CD4-positive, alpha-beta T cell treated with Interleukin-21 for 1 hour (primary cell): ENCODE measurements at regions not wholly inside any gene's neighbourhood (a gene's known extent, or its start where the extent isn't known, plus 50 kb on each side); places are given as distances from the start of the nearest gene placed in this dataset.
"Not testable (repeated sequence)": the region's sequence is repeated elsewhere in the genome, so short reads cannot be mapped to it uniquely, and the experiment has no call there.

ENCODE experiments used
- DNase-seq: peaks from one replicate; pipeline ENCODE4 v3.0.0-alpha.2; 2020

DNA sequence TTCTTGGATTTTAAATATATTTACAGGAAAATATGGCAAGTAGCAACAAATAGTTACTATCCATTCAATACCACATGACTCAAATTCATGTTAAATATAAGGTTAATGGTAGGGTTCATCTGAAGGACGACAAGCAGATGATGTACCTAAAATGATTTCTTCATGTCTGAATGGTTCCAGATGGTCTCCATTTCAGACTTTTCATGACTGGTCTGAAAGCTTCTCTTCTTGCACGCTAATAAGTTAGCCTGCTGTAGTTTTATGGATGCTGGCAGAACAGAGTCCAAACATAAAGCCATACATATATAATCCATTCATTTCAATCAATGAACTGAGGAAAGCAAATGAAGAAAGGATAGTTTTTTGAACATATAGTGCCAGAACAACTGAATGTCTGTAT is 257.0 kb upstream of the MGAT4C start:
- DNase-seq: no peak

DNA sequence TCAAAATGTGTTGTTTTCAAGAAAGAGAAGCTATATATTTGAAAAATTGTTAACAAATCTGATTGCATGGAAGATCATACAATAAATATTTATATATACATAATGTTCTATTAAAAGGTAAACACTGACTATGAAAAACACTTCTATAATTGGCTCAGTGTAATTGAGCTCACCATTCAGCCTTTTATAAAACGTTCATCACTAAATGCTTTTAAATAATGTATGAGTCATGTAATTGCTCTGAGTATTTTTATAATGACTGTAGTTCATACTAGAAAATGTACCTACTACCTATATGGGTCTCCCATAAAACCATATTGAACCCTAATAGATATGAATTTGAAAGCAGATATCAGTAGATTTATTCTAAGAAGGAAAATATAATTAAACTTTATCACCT is 240.4 kb upstream of the MGAT4C start:
- DNase-seq: no peak

DNA sequence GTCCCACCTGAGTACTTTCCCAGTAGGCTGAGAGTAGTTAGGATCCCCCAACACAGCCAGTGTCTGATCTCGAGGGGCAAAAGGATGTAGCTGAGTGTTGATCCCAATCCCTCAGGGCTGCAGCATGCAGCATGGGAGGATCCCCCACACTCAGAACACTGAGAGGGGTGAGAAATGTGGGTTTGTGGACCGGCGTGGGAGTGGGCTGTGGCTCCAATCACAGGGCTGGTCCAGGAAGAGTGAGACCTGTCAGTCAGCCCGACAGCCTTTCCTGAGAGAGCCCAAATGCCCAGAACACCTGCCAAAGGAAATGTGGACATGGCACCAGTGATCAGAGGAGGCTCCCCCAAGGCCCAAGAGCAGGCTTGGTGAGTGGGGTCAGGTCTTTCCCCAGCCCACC is 228.3 kb upstream of the MGAT4C start:
- DNase-seq: no peak

- no peak for DNase-seq
Measured at GRCh38 chr12:86473231-86473630, 217.0 kb upstream of the MGAT4C start.

DNA sequence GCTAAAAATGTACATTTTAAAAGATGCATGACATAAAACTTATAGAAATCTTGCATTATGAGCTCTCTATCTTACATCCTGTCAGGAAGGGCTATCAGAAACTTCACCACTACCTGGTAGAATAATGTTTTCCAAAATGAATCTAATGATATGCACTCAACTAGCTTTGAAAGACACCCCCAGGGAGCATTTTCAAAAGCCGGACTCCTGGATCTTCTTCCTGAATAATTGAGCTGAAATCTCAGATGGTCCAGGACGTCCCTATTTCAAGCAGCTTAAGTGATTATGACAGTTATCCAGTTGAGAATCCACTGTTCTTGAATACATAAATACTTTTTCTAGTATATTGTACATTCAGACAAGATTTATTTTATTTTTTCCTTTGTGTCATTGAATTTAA is 200.6 kb upstream of the MGAT4C start:
- DNase-seq: no peak

DNA sequence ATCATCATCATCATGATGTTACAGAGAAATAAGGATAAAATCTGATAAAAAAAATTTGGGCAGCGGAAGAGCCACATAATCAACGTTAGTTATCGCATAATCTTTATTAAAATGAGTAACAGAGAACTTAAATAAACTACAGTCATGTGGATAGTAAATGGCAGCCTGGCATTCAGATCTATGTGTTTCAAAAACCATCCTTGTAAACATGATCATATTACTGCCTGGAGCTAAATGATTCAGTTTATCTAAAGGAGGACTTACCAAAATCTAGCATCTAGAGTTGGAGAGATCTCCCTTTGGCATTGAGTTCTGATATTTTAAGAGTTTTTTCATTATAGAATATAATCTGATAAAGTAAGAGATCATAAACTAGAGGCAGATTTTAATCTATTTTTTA is 200.1 kb upstream of the MGAT4C start:
- DNase-seq: no peak

DNA sequence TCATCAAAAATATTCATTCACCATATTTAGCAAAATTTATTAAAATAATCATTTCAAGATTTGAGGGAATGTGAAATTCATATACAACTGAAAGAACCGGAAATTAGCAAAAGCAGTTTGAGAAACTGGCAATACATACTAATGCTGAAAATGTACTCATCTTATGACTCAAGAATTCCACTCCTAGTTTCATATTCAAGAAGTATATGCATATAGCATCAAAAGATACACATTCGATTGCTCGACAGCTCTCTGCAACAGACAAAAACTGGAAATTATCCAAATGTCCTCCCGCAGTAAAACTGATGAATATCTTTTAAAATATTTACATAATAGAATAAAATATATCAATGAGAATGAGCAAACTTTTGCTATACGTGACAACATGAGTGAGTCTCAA is 189.2 kb upstream of the MGAT4C start:
- DNase-seq: no peak

GRCh38 chr12:86435053-86435452 is 178.9 kb upstream of the MGAT4C start:
- DNase-seq: no peak

DNA sequence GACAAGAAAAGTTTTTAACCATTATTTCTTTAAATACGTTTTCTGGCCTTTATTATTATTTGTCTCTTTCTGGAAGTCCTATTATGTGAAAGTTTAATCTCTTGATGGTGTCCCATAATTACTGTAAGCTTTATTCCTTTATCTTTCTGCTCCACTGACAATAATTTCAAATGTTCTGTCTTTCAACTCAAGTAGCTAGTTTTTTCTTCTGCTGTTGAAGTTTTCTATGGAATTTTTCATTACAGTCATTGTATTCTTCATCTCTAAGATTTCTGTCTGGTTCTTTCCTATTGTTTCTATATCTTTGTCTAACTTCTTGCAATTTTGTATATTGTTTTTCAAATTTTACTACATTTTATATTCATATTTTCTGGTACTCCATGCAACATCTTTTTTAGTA is 173.6 kb upstream of the MGAT4C start:
- DNase-seq: no peak

DNA sequence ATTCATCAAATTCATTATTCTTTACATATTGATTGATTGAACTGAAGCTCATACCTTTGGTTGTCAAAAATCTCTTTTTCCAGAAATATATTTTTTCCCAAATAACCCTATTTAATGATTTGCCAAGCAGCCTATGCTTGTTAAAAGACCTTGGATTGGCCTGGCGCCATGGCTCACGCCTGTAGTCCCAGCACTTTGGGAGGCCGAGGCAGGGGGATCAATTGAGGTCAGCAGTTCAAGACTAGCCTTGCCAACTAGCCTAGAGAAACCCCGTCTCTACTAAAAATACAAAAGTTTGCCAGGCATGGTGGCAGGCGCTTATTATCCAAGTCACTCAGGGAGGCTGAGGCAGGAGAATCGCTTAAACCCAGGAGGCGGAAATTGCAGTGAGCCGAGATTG is 165.1 kb upstream of the MGAT4C start:
- no peak for DNase-seq

GRCh38 chr12:86414201-86414600 is 158.0 kb upstream of the MGAT4C start:
- DNase-seq: no peak

- DNase-seq: no peak
Measured at GRCh38 chr12:86411710-86412109, 155.5 kb upstream of the MGAT4C start.

DNA sequence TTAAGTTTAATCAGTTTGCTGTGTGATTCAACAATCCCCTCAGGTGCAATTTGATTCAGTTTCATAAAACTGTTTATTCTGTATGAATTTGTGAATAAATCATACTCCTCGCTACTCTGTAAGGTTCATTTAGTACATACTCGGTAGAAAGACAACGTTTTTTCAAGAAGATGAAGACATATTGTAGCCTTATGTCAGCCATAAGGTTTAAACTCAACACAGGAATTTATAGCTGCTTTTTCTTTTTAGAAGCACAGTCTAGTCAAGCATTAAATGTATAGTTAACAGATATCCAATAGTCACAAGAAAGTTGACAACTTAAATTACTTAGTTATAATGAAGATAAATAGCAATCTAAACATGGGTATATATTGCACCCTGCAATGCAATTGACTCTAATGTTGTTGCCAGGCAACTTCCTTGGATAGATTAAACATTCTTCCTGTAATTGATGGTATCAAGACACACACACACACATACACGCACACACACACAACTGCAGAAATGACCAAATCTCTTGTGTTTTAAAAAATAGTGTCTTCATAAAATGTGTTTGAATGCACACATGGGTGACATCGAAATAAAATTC is 151.5 kb upstream of the MGAT4C start:
- DNase-seq: no peak

DNA sequence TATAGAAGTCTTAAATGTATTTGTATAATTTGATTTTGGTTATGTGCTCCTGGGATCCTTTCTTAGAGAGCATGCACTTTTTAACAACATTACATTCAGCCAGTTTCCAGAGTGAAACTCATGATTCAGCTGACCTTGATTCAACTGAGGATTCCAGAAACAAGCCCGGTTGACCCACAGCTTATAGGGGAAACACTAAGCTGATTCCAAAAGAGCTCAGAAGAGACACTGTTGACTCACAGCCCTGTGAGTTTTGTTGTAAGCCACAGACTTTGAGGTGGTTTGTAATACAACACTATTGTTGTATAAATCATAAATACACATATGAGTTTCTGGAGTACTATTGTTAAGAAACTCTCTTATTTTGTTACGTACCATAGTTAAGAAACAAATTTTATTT is 133.8 kb upstream of the MGAT4C start:
- no peak for DNase-seq

DNA sequence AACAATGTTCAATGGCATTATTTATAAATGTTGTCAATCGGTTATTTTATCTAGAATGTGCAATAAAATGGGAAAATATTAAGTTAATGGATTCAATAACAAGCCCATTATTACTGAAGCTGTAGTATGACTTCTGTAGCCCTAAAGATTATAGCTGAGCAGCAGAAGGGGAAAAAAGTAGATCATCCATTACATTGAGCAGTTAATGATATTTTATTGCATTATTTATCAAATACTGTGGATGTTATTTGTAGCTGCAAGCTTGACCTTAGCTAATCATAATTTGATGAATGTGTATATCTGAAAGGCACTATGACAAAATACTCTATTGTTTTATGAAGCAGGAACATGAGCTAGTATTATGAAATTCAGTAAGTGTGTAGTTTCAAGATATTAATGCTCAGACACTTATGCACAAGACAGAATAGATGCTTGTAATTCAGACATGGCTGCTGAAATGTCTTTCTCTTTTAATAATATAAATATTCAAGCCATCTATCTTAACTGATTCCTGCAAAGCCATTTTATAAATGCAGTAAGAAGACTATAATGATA is 131.5 kb upstream of the MGAT4C start:
- DNase-seq: no peak

GRCh38 chr12:86383759-86384158 is 127.6 kb upstream of the MGAT4C start:
- DNase-seq: not testable (repeated sequence)

DNA sequence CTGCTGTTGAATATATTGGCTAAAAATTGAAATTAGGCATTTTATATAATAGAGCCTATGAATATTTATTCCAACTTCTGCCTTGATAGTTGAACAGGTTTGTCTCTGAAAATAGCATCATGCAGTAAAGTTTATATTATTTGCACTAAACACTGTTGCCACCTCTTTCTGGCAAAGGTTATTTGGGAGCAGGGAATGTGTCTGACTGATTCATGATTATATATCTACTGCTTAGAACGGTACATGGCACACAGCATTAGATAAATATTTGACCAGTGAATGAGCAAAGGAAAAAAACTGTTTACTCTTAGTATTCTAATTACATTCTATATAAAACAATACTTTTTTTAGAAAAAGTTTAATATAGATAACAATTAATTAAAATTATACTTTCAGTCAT is 123.1 kb upstream of the MGAT4C start:
- DNase-seq: no peak

DNA sequence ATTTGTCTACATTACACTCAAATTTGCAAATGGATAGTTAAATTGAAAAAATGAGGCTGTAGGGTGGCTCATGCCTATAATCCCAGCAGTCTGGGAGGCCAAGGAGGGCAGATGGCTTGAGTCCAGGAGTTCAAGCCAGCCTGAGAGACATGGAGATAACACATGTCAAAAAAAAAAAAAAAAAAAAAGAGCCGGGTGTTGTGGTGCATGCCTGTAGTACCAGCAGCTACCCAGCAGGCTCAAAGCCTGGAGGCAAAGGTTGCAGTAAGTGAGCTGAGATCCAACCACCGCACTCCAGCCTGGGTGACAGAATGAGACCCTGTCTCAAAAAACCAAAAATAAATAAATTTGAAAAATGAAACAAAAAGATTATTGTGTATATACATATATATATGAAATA is 119.9 kb upstream of the MGAT4C start:
- DNase-seq: no peak

- DNase-seq: no peak
Measured at GRCh38 chr12:86373813-86374212, 117.6 kb upstream of the MGAT4C start.

DNA sequence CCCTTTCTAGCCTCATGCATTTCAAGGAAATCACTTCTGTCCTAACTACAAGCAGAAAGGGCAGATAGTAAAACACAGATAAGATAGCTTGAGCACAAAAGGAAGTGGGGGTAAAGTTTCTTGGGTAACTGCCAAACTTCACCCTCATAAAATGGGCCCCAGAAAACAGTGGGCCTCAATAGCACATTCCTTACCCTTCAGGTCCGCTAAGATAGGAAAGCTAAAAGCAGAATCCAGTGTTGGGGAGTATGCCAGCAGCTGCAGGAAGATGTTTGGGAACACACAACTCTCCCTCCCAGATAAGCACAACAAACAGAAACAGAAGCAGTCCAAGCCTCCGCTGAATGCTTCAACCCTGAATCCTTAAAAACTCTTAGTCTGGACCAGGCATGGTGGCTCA is 110.9 kb upstream of the MGAT4C start:
- DNase-seq: no peak

DNA sequence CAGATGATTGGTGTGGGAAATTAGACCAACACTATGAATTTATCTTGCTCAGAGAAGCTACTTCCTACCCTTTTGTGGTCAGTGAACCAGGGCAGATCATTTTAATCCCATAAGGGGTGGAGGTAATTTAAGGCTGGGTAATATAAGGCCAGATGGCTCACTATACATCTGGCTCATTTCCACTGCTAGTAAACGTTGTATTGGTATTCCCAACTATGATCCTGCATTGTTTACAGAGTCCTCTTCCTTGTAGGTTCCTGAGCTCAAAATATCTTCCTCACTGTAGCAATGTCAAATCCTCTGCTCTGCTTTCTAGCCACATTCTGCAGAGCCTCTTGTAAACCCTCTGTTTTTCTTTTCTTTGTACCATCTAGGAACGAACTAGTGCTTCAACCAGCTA is 93.0 kb upstream of the MGAT4C start:
- no peak for DNase-seq

GRCh38 chr12:86333955-86334522 is 77.8 kb upstream of the MGAT4C start:
- no peak for DNase-seq

GRCh38 chr12:86331457-86331856 is 75.3 kb upstream of the MGAT4C start:
- DNase-seq: no peak

- DNase-seq: no peak
Measured at GRCh38 chr12:86331012-86331411, 74.8 kb upstream of the MGAT4C start.

DNA sequence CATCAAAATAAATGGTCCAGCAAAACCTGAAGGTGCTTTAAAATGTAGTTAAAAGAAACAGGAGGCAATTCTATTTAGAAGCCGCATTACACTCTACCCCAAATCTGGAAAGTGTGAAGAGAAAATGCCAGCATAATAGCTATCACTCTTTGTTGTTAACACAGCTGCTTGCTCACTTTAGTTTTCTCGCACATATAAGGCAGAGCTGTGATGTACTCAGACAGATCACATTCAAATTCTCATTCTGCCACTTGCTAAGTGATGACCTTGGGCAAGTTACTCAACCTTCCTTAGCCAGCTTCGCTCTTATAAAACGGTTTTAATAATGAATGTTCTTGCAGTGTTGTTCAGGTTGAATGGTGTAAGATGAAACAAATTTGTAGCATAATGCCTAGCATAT is 56.0 kb upstream of the MGAT4C start:
- no peak for DNase-seq
